ENCODE measurements at regions not wholly inside any gene's neighbourhood (a gene's known extent, or its start where the extent isn't known, plus 50 kb on each side); places are given as distances from the start of the nearest gene placed in this dataset.

GRCh38 chr2:13353083-13353482 is 636.3 kb downstream of the TRIB2 start:
- no peak for TF ChIP-seq CTCF (IDR thresholded peaks at IDR 0.05)
- no peak for TF ChIP-seq POLR2A (IDR thresholded peaks at IDR 0.05)
- no peak for TF ChIP-seq EP300 (IDR thresholded peaks at IDR 0.05)

Measured in suprapubic skin (tissue), 3 donors.